HG03520 (cell line): ENCODE measurements at regions not wholly inside any gene's neighbourhood (a gene's known extent, or its start where the extent isn't known, plus 50 kb on each side); places are given as distances from the start of the nearest gene placed in this dataset.

ENCODE experiments used
- ATAC-seq: cut with Tn5 transposase; IDR thresholded peaks from one replicate; pipeline ENCODE4 v1.9.1; 2021; ENCODE audit warnings: mild to moderate bottlenecking, moderate library complexity; ENCODE audit not compliant: unreplicated experiment

GRCh38 chr10:130550952-130551674 is 414.9 kb downstream of the GLRX3 start:
- no peak for ATAC-seq

- no peak for ATAC-seq
Measured at GRCh38 chr10:130551676-130552075, 415.5 kb downstream of the GLRX3 start.

- ATAC-seq, result no peak
Measured at GRCh38 chr10:130553826-130554225, 417.6 kb downstream of the GLRX3 start.

GRCh38 chr10:130554701-130555410 is 418.7 kb downstream of the GLRX3 start:
- ATAC-seq, result no peak

- ATAC-seq, result no peak
Measured at GRCh38 chr10:130555411-130555750, 419.2 kb downstream of the GLRX3 start.

- no peak for ATAC-seq
Measured at GRCh38 chr10:130557181-130557845, 421.1 kb downstream of the GLRX3 start.

- ATAC-seq, result no peak
Measured at GRCh38 chr10:130558746-130559546, 422.8 kb downstream of the GLRX3 start.

- no peak for ATAC-seq
Measured at GRCh38 chr10:130559547-130559880, 423.3 kb downstream of the GLRX3 start.

GRCh38 chr10:130560116-130560515 is 423.9 kb downstream of the GLRX3 start:
- no peak for ATAC-seq

- ATAC-seq, result no peak
Measured at GRCh38 chr10:130560573-130560972, 424.4 kb downstream of the GLRX3 start.

- ATAC-seq, result no peak
Measured at GRCh38 chr10:130561681-130562080, 425.5 kb downstream of the GLRX3 start.

- no peak for ATAC-seq
Measured at GRCh38 chr10:130567011-130567410, 430.8 kb downstream of the GLRX3 start.

- ATAC-seq, result no peak
Measured at GRCh38 chr10:130567436-130567835, 431.2 kb downstream of the GLRX3 start.

- ATAC-seq, result no peak
Measured at GRCh38 chr10:130568246-130568645, 432.1 kb downstream of the GLRX3 start.

GRCh38 chr10:130570074-130570473 is 433.9 kb downstream of the GLRX3 start:
- ATAC-seq, result no peak

- ATAC-seq, result no peak
Measured at GRCh38 chr10:130571674-130572073, 435.5 kb downstream of the GLRX3 start.

- ATAC-seq, result no peak
Measured at GRCh38 chr10:130573446-130573845, 437.3 kb downstream of the GLRX3 start.

- ATAC-seq, result no peak
Measured at GRCh38 chr10:130575756-130576285, 439.6 kb downstream of the GLRX3 start.

GRCh38 chr10:130576427-130576826 is 440.2 kb downstream of the GLRX3 start:
- ATAC-seq, result no peak

- ATAC-seq, result no peak
Measured at GRCh38 chr10:130577039-130577438, 440.8 kb downstream of the GLRX3 start.
